Ishikawa (cell line): ENCODE measurements at regions not wholly inside any gene's neighbourhood (a gene's known extent, or its start where the extent isn't known, plus 50 kb on each side); places are given as distances from the start of the nearest gene placed in this dataset.

Source experiments
- CEBPB ChIP-seq: IDR thresholded peaks from 2 replicates; pipeline ENCODE4 v1.6.1; 2012
- CREB1 ChIP-seq: IDR thresholded peaks from 2 replicates; pipeline ENCODE4 v1.6.1; 2012; ENCODE audit warnings: low read depth
- EGR1 ChIP-seq: IDR thresholded peaks from 2 replicates; pipeline ENCODE4 v1.6.1; 2012
- EP300 ChIP-seq: IDR thresholded peaks from 2 replicates; pipeline ENCODE4 v1.6.1; 2012; ENCODE audit warnings: borderline replicate concordance
- FOXM1 ChIP-seq: IDR thresholded peaks from 2 replicates; pipeline ENCODE4 v1.6.1; 2012; ENCODE audit warnings: low read depth, borderline replicate concordance
- MAX ChIP-seq: IDR thresholded peaks from 2 replicates; pipeline ENCODE4 v1.6.1; 2012
- NFIC ChIP-seq: IDR thresholded peaks from 2 replicates; pipeline ENCODE4 v1.6.1; 2012
- RAD21 ChIP-seq: IDR thresholded peaks from 2 replicates; pipeline ENCODE4 v1.6.1; 2012; ENCODE audit warnings: low read depth
- REST ChIP-seq: IDR thresholded peaks from 2 replicates; pipeline ENCODE4 v1.6.1; 2012; ENCODE audit warnings: low read depth, mild to moderate bottlenecking
- TAF1 ChIP-seq: IDR thresholded peaks from 2 replicates; pipeline ENCODE4 v1.6.1; 2012; ENCODE audit warnings: low read depth, mild to moderate bottlenecking
- TCF12 ChIP-seq: IDR thresholded peaks from 2 replicates; pipeline ENCODE4 v1.6.1; 2012; ENCODE audit warnings: low read depth
- TEAD4 ChIP-seq: IDR thresholded peaks from 2 replicates; pipeline ENCODE4 v1.6.1; 2012
- USF1 ChIP-seq: IDR thresholded peaks from 2 replicates; pipeline ENCODE4 v1.6.1; 2012
- YY1 ChIP-seq: IDR thresholded peaks from 2 replicates; pipeline ENCODE4 v1.6.1; 2012; ENCODE audit warnings: low read depth
- ZBTB7A ChIP-seq: IDR thresholded peaks from 2 replicates; pipeline ENCODE4 v1.6.1; 2012; ENCODE audit warnings: low read depth

- no peak for TF ChIP-seq CEBPB
- no peak for TF ChIP-seq TCF12
- no peak for TF ChIP-seq EGR1
- TF ChIP-seq REST, result no peak
- TF ChIP-seq RAD21, result no peak
- no peak for TF ChIP-seq EP300
- no peak for TF ChIP-seq FOXM1
- TF ChIP-seq TEAD4, result no peak
- TF ChIP-seq MAX, result no peak
- no peak for TF ChIP-seq USF1
- no peak for TF ChIP-seq YY1
- TF ChIP-seq TAF1, result no peak
- no peak for TF ChIP-seq CREB1
- TF ChIP-seq ZBTB7A, result no peak
- TF ChIP-seq NFIC, result no peak
Measured at GRCh38 chr13:76286178-76286577, 600.0 kb downstream of the KCTD12 start.

- TF ChIP-seq TEAD4 (no peak), RAD21 (no peak), EGR1 (no peak), CEBPB (no peak), EP300 (no peak), USF1 (no peak), ZBTB7A (no peak)
Measured at GRCh38 chr13:76285463-76285862, 600.7 kb downstream of the KCTD12 start.

- no peak for TF ChIP-seq MAX
Measured at GRCh38 chr13:76271728-76272232, 614.4 kb downstream of the KCTD12 start.

GRCh38 chr13:76267216-76267615 is 619.0 kb downstream of the KCTD12 start:
- no peak for TF ChIP-seq NFIC
- TF ChIP-seq YY1, result no peak
- TF ChIP-seq TAF1, result no peak
- TF ChIP-seq TCF12, result no peak
- TF ChIP-seq CREB1, result no peak
- no peak for TF ChIP-seq EGR1
- no peak for TF ChIP-seq ZBTB7A
- TF ChIP-seq CEBPB, result no peak

- TF ChIP-seq TEAD4, result no peak
- no peak for TF ChIP-seq TCF12
- no peak for TF ChIP-seq EP300
- no peak for TF ChIP-seq RAD21
- TF ChIP-seq ZBTB7A, result no peak
- TF ChIP-seq CEBPB, result no peak
- TF ChIP-seq USF1, result no peak
- TF ChIP-seq FOXM1, result no peak
- no peak for TF ChIP-seq EGR1
- no peak for TF ChIP-seq YY1
- TF ChIP-seq MAX, result no peak
- TF ChIP-seq TAF1, result no peak
- TF ChIP-seq REST, result no peak
- no peak for TF ChIP-seq CREB1
- no peak for TF ChIP-seq NFIC
Measured at GRCh38 chr13:76266561-76266960, 619.6 kb downstream of the KCTD12 start.

- no peak for TF ChIP-seq TAF1
- no peak for TF ChIP-seq YY1
- no peak for TF ChIP-seq NFIC
- no peak for TF ChIP-seq FOXM1
- no peak for TF ChIP-seq MAX
- no peak for TF ChIP-seq CREB1
- TF ChIP-seq CEBPB, result no peak
- no peak for TF ChIP-seq ZBTB7A
Measured at GRCh38 chr13:76250211-76250610, 614.1 kb downstream of the LMO7 start.
